ENCODE measurements at regions not wholly inside any gene's neighbourhood (a gene's known extent, or its start where the extent isn't known, plus 50 kb on each side); places are given as distances from the start of the nearest gene placed in this dataset.

- DNase-seq = no peak
These were observed 241.6 kb downstream of the SYK start for GRCh38 chr9:91043056-91043810.

- DNase-seq = no peak
These were observed 242.2 kb downstream of the SYK start for GRCh38 chr9:91043811-91044175.

GRCh38 chr9:91044354-91044753, 242.7 kb downstream of the SYK start:
- DNase-seq = no peak

GRCh38 chr9:91045041-91045440, 243.4 kb downstream of the SYK start:
- DNase-seq = no peak

GRCh38 chr9:91047529-91047928, 245.9 kb downstream of the SYK start:
- no peak for DNase-seq

GRCh38 chr9:91047993-91048607, 246.5 kb downstream of the SYK start:
- no peak for DNase-seq

- no peak for DNase-seq
These were observed 247.1 kb downstream of the SYK start for GRCh38 chr9:91048749-91049148.

- DNase-seq = no peak
These were observed 252.2 kb downstream of the SYK start for GRCh38 chr9:91053824-91054223.

GRCh38 chr9:91055845-91056244, 254.2 kb downstream of the SYK start:
- no peak for DNase-seq

GRCh38 chr9:91056486-91056885, 254.9 kb downstream of the SYK start:
- DNase-seq = no peak

- no peak for DNase-seq
These were observed 255.3 kb downstream of the SYK start for GRCh38 chr9:91056917-91057316.

GRCh38 chr9:91059713-91060112, 258.1 kb downstream of the SYK start:
- DNase-seq = no peak

- DNase-seq = no peak
These were observed 259.1 kb downstream of the SYK start for GRCh38 chr9:91060520-91061343.

- no peak for DNase-seq
These were observed 259.9 kb downstream of the SYK start for GRCh38 chr9:91061506-91061905.

GRCh38 chr9:91062281-91062680, 260.7 kb downstream of the SYK start:
- no peak for DNase-seq

- no peak for DNase-seq
These were observed 261.9 kb downstream of the SYK start for GRCh38 chr9:91063471-91063870.

- DNase-seq = no peak
These were observed 263.8 kb downstream of the SYK start for GRCh38 chr9:91065231-91066041.

- DNase-seq = no peak
These were observed 264.4 kb downstream of the SYK start for GRCh38 chr9:91066042-91066415.

GRCh38 chr9:91066856-91067255, 265.2 kb downstream of the SYK start:
- no peak for DNase-seq

GRCh38 chr9:91067306-91067860, 265.8 kb downstream of the SYK start:
- no peak for DNase-seq

- DNase-seq = no peak
These were observed 269.8 kb downstream of the SYK start for GRCh38 chr9:91071184-91071990.
